ENCODE measurements at regions not wholly inside any gene's neighbourhood (a gene's known extent, or its start where the extent isn't known, plus 50 kb on each side); places are given as distances from the start of the nearest gene placed in this dataset.

- no peak for TF ChIP-seq CTCF (IDR thresholded peaks at IDR 0.05; ENCODE audit: low read depth, low read length, missing control alignments)
- DNase-seq (ENCODE audit: low read depth): no peak
- no peak overlapping the region for H3K4me3 ChIP-seq (ENCODE audit: low read depth, low read length)
- in situ Hi-C loops (cut with HindIII; ENCODE audit: low sequenced_read_pairs): no loop called here
Measured at GRCh38 chr5:97903742-97904141, 720.7 kb upstream of the RIOK2 start.

- no peak overlapping the region for H3K4me3 ChIP-seq (ENCODE audit: low read depth, low read length)
- no peak for DNase-seq (ENCODE audit: low read depth)
- in situ Hi-C loops (cut with HindIII; ENCODE audit: low sequenced_read_pairs): no loop called here
- TF ChIP-seq CTCF (IDR thresholded peaks at IDR 0.05; ENCODE audit: low read depth, low read length, missing control alignments): no peak
Measured at GRCh38 chr5:97906135-97906534, 723.1 kb upstream of the RIOK2 start.

- TF ChIP-seq CTCF (IDR thresholded peaks at IDR 0.05; ENCODE audit: low read depth, low read length, missing control alignments): no peak
- DNase-seq (ENCODE audit: low read depth): no peak
- H3K4me3 ChIP-seq (ENCODE audit: low read depth, low read length): no peak overlapping the region
- in situ Hi-C loops (cut with HindIII; ENCODE audit: low sequenced_read_pairs): no loop called here
Measured at GRCh38 chr5:97907646-97908400, 724.8 kb upstream of the RIOK2 start.

- in situ Hi-C loops (cut with HindIII; ENCODE audit: low sequenced_read_pairs): no loop called here
- H3K4me3 ChIP-seq (ENCODE audit: low read depth, low read length): no peak overlapping the region
- TF ChIP-seq CTCF (IDR thresholded peaks at IDR 0.05; ENCODE audit: low read depth, low read length, missing control alignments): no peak
- no peak for DNase-seq (ENCODE audit: low read depth)
Measured at GRCh38 chr5:97909541-97909940, 726.5 kb upstream of the RIOK2 start.

- H3K4me3 ChIP-seq (ENCODE audit: low read depth, low read length): no peak overlapping the region
- in situ Hi-C loops (cut with HindIII; ENCODE audit: low sequenced_read_pairs): no loop called here
- TF ChIP-seq CTCF (IDR thresholded peaks at IDR 0.05; ENCODE audit: low read depth, low read length, missing control alignments): no peak
- no peak for DNase-seq (ENCODE audit: low read depth)
Measured at GRCh38 chr5:97914483-97914882, 731.4 kb upstream of the RIOK2 start.

GRCh38 chr5:97915106-97915505 is 732.1 kb upstream of the RIOK2 start:
- in situ Hi-C loops (cut with HindIII; ENCODE audit: low sequenced_read_pairs): no loop called here
- no peak overlapping the region for H3K4me3 ChIP-seq (ENCODE audit: low read depth, low read length)
- no peak for DNase-seq (ENCODE audit: low read depth)
- no peak for TF ChIP-seq CTCF (IDR thresholded peaks at IDR 0.05; ENCODE audit: low read depth, low read length, missing control alignments)

All from astrocyte of the cerebellum (primary cell).